ENCODE measurements at regions not wholly inside any gene's neighbourhood (a gene's known extent, or its start where the extent isn't known, plus 50 kb on each side); places are given as distances from the start of the nearest gene placed in this dataset.

DNA sequence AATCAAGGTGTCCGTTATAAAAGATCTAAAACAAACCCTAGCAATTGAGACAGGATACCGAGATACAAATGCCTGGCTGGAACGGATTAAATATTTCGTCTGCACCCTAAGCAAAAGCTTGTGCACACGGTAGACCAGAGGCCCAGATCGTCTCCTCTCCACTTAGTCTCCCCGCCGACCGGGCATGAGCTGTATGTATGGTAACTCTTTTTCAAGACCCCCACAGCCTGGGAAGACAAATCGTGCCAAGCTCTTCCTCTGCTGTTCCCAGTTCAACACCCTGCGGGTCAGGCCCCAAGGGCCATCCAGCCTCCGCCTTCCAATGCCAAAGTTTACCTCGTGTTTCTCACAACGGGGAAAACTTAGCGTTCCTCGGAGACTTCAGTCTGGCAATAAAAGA is 285.7 kb upstream of the GALNT17 start:
- DNase-seq (ENCODE audit: low spot score in 2 of 2) (no peak), FAIRE-seq (no peak)

DNA sequence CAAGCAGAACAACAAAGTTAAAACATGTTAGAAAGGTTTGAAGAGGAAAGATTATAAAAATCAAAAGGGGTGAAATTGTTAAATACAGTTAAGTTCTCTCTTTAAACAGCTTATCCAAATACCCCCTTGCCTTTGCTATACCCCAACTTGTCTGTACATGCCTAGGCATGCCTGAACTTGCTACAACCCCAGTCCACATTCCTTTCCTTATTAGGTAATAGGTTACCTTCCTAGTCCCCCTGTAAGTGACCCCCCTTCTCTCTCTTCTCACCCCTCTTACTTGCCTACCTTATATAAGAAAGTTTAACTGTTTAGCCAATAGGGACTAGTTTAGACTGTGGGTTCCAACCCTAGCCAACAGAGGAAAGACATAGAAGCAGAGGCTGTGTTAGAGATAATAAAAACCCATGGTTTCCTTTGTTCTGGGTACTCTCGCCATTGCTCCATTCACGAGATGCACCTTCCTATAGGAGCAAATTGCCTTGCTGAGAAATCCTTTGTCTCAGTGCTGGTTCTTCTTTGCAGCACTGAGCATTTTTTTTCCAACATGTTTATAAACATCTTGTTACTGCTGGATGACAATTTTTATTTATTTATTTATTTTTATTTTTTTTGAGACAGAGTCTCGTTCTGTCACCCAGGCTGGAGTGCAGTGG is 282.2 kb upstream of the GALNT17 start:
- no peak for DNase-seq (ENCODE audit: low spot score in 2 of 2)
- no peak for FAIRE-seq

DNA sequence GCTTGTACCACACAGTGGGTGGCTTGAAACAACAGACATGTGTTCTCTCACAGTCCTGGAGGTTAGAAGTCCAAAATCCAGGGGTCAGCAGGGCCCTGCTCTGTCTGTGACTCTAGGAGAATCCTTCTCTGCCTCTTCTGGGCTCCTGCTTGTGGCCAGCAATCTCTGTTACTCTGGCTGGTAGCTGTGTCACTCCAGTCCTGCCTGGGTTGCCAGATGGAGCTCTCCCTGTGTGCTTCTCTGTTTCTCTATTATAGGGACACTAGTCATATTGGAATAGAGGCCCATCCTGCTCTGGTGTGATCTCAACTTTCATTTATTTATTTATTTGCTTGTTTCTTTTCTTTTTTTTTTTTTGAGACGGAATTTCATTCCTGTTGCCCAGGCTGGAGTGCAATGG is 276.6 kb upstream of the GALNT17 start:
- no peak for FAIRE-seq
- no peak for DNase-seq (ENCODE audit: low spot score in 2 of 2)

DNA sequence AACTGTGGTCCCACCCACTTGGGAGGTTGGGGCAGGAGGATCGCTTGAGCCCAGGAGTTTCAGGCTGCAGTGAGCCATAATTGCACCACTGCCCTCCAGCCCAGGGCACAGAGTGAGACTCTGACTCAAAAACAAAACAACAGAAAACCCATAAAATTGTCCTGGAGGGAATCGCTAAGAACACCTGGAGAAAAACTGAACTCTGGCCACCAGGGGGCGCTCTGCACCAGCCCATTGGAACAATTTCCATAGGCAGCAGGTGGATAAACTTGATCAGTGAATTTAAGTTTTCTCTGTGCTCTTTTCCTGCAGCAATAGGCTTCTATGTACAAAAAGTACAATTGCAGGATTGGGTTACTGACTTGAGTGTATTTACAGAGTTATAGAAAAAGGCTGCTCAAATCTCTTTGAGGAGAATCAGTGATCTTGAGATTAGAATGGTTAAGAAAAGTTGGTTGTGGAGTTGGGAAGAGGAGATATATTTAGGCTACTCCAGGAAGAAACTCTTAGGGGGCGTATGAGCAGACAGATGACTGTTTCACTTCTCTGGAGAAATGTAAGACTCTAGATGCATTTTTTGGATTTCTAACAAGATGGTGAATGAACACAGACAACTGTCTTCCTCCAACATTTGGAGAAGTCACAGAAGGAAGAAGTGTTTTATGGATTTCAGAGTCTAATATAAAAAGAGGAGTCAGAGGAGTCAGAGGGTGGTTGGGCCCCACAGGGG is 274.9 kb upstream of the GALNT17 start:
- DNase-seq (ENCODE audit: low spot score in 2 of 2) = peak; percentile 19 to 49
- FAIRE-seq = no peak

- DNase-seq (ENCODE audit: low spot score in 2 of 2) (no peak), FAIRE-seq (no peak)
Observed at GRCh38 chr7:70857793-70858545, 274.0 kb upstream of the GALNT17 start.

DNA sequence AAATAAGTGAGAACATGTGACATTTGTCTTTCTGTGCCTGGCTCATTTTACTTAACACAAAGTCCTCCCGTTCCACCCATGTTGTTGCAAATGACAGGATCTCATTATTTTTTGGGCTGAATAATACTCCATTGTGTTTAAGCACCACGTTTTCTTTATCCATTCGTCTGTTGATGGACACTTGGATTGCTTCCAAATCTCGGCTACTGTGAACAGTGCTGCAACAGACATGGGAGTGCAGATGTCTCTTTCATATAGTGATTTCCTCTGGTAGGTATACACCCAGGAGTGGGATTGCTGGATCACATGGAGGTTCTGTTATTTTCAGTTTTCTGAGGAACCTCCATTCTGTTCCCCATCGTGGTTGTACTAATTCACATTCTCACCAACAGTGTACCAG is 264.4 kb upstream of the GALNT17 start:
- FAIRE-seq (no peak), DNase-seq (ENCODE audit: low spot score in 2 of 2) (no peak)

DNA sequence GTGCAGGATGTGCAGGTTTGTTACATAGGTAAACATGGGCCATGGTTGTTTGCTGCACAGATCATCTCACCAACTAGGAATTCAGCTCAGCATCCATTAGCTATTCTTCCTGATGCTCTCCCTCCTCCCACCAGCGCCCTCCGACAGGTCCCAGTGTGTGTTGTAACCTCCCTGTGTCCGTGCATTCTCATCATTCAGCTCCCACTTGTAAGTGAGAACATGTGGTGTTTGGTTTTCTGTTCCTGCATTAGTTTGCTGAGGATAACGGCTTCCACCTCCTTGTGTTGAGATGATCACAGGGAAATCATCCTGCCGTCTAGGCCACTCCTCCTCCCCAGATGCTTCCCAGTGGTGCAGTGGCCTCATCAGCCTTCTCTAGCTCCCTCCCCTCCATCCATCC is 261.6 kb upstream of the GALNT17 start:
- DNase-seq (ENCODE audit: low spot score in 2 of 2) (no peak), FAIRE-seq (no peak)

DNA sequence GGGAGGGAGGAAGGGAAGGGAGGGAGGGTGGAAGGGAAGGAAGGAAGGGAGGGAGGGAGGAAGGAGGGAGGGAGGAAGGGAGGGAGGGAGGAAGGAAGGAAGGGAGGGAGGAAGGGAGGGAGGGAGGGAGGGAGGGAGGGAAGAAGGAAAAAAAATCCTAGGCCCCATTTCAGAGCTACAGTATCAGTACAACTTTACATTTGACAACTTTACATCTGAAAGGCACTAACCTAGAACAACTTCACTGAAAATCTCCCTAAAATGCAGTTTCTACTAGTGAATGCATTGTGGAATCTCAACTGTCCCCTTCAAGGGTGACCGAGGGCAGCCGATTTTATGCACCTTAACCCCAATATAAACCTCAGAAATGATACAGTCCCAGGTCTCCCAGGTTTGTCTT is 259.8 kb upstream of the GALNT17 start:
- DNase-seq (ENCODE audit: low spot score in 2 of 2) (no peak), FAIRE-seq (no peak)

GRCh38 chr7:70881167-70881847 is 250.6 kb upstream of the GALNT17 start:
- DNase-seq (ENCODE audit: low spot score in 2 of 2) (no peak), FAIRE-seq (no peak)

- no peak for DNase-seq (ENCODE audit: low spot score in 2 of 2)
- FAIRE-seq = no peak
Observed at GRCh38 chr7:70883750-70884439, 248.0 kb upstream of the GALNT17 start.

- DNase-seq (ENCODE audit: low spot score in 2 of 2) = no peak
- no peak for FAIRE-seq
Observed at GRCh38 chr7:70884440-70884764, 247.5 kb upstream of the GALNT17 start.

- FAIRE-seq = no peak
- no peak for DNase-seq (ENCODE audit: low spot score in 2 of 2)
Observed at GRCh38 chr7:70884809-70885208, 247.1 kb upstream of the GALNT17 start.

DNA sequence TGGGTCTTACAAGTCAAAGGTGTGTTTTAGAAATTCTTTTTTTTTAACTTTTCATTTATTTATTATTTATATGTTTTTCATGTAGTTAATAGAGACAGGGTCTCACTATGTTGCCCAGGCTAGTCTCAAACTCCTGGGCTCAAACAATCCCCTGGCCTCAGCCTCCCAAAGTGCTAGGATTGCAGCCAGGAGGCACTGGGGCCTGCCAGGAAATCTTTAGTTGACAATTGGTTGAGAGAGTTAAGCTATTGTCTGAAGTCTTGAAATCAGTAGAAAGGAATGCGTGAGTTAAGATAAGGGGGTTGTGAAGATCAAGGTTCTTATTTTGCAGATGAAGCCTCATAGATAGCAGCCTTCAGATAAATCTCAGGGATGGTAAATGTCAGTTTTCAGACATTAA is 245.4 kb upstream of the GALNT17 start:
- FAIRE-seq (no peak), DNase-seq (ENCODE audit: low spot score in 2 of 2) (no peak)

DNA sequence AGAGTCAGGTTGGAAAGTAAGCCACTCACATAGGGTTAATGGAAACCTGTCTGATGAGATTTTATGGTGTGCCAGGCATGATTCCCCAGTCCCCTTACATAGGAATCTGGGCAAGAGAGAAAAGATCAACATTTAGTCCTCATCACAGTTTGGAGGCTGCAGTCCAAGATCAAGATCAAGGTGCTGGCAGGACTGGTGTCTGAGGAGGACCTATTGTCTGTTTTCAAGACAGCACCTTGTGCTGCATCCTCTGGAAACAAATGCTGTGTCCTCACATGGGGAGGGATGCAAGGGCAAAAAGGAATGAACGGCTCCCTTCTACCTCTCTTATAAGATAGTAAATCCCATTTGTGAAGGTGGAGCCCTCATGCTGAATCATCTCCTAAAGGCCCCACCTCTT is 244.8 kb upstream of the GALNT17 start:
- no peak for FAIRE-seq
- DNase-seq (ENCODE audit: low spot score in 2 of 2) = no peak

DNA sequence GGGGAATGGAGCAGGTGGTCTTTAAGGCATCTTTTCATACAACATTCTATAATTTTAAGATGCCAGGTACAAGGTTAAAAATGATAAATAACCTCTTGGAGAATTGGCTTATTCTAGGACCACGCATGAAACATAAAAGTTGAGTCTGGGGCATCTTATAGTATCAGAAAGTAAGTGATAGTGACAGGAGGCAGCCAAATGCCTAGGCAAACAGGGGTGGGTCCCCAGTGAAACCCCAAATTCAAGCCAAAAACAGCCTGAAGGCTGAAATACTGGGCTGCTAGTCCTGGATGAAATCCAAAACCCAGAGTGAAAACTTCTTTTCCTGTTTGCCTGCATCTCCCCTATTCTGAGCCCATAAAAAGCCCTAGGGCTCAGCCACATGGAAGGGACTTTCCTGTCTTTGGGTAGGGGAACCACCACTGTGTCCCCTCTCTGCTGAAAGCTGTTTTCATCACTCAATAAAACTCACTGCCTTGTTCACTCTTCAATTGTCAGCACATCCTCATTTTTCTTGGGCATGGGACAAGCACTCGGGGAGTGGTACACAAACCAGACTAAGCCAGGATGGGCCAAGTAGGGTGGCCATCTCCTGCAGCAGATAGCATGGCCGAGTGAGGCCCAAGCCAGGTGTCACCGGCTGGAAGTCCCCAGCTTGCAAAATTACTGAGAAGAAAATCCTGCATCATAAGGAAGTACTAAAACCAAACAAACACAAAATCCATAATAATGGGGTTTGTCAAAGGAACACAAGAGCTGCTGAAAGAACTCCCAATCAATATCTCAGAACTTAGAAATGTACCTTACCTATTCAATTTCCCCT is 241.6 kb upstream of the GALNT17 start:
- no peak for FAIRE-seq
- DNase-seq (ENCODE audit: low spot score in 2 of 2) = no peak

DNA sequence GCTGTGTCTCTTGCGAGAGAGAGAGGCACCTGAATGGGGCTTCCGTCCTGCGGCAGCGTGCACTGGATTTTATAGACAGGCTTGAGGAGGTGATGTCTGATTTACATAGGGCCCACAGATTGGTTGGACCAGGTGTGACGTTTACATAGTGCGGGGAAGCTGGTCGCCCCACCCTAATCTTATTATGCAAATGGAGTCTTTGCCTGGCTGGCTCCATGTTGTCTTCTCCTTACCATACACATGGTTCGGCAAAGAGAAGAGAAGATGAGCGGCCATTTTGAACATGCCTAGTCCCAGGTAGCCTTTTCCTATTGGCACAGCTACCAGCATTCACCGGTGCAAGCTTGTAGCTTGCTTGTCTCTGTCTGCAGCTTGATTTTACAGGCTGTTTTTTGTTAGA is 238.5 kb upstream of the GALNT17 start:
- FAIRE-seq = no peak
- no peak for DNase-seq (ENCODE audit: low spot score in 2 of 2)

DNA sequence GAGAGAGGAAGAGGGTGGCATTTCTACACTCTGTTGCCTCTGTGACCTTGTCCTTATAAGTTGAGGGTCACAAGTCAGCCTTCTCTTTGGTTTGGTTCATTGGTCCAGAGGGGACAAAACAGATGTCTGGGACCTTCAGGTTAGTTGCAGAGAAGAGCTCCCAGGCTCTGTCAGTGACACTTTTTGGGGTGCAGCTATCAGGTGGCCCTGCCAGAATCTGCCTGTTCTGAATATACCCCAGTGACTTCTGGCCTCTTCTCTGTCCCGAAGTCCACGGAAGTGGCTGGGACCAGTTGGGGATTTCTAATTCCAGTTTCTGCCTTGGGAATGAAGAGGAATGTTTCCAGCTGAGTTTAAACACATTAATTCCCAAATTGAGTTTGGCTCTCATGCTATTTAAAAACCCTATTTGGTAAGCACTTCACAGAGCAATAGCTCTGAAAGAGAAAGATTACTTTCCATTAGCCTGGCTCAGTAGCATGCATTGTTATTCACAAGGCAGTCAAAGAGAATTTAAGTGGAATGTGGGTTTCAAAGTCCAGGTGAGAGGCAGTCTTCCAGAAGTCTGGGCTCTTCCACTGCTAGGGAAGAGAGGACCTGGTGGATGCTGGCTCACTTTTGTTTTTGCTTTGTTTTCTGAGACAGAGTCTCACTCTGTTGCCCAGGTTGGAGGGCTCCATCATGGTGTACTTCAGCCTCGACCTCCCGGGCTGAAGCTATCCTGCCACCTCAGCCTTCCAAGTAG is 237.8 kb upstream of the GALNT17 start:
- no peak for DNase-seq (ENCODE audit: low spot score in 2 of 2)

DNA sequence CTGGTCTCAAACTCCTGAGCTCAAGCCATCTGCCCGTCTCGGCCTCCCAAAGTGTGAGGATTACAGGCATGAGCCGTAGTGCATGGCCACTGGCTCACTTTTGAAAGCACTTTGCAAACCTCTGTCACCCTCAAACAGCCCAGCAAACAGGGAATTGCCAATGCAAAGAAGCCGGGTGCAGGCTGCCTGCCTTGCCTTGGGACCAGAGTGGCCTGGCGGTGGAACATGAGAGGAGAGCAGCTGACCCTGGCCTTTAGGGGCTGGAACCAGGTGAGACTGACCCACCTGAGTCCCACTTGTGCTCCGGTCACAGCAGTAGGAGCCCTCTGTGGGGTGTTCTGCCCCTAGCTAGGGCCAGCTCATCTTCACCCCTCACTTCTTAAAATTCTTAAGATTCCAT is 237.1 kb upstream of the GALNT17 start:
- FAIRE-seq (no peak), DNase-seq (ENCODE audit: low spot score in 2 of 2) (no peak)

More for the DNA sequence above, 237.8 kb upstream of the GALNT17 start:
- no peak for FAIRE-seq
